HG02798 (cell line): ENCODE measurements at regions not wholly inside any gene's neighbourhood (a gene's known extent, or its start where the extent isn't known, plus 50 kb on each side); places are given as distances from the start of the nearest gene placed in this dataset.
A peak's percentile ranks its signal among the peaks of the same experiment; 100 is the strongest.
"Not testable (repeated sequence)": the region's sequence is repeated elsewhere in the genome, so short reads cannot be mapped to it uniquely, and the experiment has no call there.

Experiments used
- ATAC-seq: cut with Tn5 transposase; IDR thresholded peaks from one replicate; pipeline ENCODE4 v1.9.1; 2021; ENCODE audit warnings: mild to moderate bottlenecking; ENCODE audit not compliant: unreplicated experiment, poor library complexity

DNA sequence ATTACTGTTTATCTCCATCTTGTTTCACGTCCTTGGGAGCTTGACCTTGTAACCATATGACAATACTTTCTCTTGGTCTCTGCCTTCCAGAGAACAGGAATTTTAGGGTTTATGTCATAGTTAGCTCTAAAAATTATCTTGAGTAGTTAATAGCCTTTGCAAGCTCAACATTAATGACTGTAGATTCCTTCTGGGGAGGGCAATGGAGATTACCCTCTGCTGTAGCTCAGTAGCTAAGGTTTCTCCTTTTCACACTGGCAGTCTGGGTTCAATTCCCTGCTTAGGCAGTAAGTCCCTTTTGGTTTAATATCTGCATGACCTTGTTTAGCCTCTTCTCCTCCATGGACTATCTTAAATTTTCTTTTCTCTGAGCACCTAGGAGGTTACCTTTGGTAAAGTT, 181.7 kb upstream of the GPR101 start:
- no peak for ATAC-seq

DNA sequence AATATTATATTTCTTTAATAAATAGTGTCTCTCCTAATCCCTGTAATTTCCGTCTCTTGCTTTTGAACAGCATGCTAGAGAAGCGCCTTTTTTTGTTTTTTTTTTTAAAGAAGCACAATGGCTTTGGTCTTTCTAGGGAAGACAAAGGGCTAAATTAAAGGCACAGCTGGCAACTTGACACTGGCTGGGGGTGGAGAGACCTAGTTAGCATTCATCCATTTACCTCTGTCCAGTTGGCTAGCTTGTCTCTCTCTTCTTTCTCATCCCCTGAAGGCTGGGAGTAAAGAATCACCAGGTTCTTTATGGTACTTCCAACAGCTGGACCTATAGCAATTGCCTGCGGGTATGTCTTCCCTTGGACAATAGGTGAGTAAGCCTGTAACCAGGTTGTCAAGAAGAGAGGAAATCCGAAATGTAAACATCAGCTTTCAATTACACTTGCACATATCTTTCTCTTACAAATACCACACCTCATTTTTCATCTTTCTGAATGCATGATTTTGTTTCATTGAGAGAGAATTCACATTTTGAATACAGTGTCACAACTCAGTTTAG, 178.4 kb upstream of the GPR101 start:
- no peak for ATAC-seq

DNA sequence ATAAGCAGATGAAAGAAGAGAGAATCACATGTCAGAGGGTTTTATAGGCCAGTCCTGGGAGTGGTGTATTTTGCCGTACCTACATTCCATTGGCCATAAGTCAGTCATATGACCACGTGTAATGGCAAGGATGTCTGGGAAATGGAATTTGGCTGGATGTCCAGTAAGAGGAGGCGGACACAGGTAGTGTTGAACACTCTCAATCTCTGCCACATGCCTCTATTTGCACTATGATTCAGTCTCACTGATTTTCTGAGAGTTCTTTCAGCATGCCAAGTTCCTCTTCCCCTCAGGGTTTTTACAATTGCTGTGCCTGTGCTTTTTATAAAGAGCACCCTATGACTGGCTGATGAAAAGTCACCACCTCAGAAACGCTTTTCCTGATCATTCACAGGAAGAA, 164.2 kb upstream of the GPR101 start:
- ATAC-seq: no peak

DNA sequence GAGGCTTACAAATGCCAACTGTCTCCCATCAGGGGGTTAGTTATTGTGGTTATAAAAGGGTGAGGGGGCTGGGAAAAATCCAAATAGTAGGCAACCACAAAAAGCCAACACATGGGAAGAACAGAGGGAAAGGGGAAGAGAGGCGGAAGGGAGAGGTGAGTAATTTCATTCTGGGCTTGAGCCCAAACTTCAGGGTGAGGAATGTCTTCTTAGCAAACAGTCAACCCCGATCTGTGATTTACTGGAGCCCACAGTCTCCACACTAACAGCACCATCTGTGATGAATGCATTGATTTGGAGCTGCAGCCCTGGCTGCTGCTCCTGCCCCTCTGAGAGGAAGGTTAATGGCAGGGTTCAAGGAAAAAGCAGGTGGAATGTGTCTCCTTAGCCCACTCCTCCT, 162.2 kb upstream of the GPR101 start:
- ATAC-seq: no peak

DNA sequence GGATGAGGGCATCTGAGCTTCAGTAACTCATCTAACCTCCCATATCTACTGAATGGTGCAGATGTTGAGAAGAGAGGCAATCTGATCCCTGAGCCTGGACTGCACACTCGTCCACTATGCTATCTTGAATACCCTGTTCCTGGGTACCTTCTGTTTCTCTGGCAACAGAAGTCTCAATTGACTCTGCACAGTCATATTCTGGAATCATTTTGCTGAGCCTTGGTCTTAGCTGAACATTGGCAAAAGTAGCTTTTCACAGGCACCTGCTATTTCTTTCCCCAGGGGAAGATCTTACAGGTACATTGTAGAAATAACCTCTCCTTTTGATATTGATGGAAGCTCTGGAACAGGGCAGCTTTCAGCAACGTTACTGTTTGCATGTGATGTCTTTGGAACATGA, 161.5 kb upstream of the GPR101 start:
- ATAC-seq: no peak

DNA sequence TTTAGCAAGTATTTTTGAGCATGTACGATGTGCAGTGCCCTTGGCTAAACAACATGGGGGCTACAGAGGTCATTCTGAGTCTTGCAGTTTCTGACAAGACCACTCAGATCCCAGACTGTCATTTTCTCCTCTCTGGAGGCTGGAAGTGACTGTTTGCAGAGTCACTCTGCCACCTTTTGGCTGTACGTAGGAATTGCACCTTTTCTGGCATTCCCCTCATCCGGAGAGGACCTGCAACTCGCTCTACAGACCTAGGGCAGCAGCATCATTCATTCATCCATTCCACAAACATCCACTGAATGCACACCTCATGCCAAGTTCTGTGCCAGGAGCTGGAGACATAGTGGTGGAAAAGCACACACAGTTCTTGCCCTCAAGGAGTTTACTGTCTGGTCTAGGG, 160.4 kb upstream of the GPR101 start:
- peak; percentile 71 for ATAC-seq

DNA sequence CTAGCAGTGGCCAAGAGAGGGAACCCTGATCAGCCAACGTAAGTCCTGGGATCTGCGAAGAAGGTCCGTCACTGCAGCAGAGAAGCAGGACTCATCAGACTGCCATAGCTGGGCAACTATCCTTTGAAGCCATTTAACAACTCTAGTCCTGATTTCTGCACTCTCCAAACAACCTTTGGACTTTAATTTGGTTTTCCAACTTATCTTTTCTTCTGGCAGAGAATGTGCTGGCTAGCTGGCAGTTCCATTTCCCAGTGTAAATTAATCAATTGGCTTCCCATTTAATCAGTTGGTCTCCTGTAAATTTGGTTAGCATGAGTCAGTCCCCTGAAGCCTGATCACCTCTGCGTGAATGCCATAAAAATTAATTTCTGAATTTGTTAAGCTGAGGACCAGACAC, 153.7 kb upstream of the GPR101 start:
- ATAC-seq: no peak

DNA sequence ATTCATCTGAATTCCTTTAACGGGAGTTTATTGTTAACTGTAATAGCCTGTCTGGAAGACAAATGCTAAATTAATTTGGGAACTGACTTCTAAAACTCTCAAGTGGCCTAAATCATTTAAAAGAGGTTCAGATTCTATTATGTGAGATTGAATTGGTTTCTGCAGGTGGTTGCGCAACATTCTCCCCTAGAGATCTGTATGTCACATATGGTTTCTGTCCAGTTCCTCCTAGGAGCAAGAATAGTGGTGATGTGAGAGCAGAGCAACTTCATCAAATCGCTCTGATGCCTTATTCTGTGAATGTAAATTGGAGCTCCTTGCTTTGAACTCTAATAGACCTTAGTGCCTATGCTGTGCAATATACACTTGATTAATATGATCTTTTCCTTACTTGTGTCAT, 144.6 kb upstream of the GPR101 start:
- ATAC-seq: no peak

DNA sequence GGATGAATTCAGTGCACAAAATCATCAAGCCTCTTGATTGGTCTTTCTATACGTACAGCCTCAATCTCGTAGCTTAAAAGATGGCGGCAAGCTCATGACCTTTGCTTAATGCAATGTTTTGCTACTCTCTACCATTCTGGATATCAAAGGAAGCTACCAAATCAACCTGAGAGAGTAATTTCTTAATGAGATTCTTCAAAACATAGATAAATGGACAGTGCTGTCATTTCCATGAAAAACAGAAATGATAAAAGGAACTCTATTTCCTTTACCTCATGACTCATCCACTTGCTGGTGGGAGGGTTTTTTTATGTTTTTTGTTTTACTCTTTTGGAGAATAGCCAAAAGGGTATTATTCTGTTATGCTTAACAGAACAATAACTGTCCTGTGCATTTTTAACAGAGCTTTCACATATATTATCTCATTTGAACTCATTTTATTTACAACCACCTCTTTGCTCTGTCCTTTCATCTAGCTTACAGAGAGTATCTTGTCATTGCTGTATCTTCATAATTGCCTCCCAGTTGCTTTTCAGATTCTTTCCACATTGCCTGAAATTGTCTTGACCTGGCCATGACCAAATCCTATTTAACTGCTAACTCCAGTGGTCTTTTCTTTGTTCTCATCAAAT, 138.6 kb upstream of the GPR101 start:
- no peak for ATAC-seq

DNA sequence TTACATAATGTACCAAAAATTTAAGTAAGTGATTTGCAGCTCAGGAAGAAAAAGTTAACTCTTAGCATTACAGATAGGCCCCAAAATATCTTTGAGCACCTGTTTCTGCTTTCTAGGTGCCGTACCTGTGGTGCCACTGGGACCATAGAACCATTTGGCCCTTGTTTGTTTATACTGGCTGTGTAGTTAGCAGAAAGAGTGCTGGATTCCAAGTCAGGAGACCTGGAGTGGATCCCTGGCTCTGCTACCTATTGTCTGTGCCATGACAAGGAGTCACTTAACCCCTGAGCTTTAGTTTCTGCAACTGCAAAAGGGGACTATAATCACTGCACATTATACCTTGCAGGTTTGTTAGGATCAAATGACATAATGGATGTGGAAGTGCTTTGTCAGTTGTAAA, 137.8 kb upstream of the GPR101 start:
- no peak for ATAC-seq

DNA sequence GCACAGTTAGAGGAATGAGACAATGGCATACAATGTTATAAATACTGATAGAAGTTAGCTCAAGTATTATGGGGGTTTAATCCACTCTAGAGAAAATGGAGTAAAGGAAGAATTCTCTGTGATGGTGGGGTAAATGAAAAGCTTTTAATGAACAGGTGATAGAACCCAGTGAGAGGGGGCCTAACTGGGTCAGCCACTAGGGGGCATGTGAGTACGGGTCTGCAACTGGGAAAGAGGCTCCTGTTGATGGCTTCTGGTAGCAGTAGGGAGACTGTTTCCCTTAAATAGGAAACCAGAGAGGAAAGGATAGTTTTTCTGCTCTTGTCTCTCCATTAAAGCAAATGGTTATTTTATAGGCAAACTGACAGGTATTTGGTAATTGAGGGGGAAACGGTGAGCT, 132.8 kb upstream of the GPR101 start:
- ATAC-seq: no peak

DNA sequence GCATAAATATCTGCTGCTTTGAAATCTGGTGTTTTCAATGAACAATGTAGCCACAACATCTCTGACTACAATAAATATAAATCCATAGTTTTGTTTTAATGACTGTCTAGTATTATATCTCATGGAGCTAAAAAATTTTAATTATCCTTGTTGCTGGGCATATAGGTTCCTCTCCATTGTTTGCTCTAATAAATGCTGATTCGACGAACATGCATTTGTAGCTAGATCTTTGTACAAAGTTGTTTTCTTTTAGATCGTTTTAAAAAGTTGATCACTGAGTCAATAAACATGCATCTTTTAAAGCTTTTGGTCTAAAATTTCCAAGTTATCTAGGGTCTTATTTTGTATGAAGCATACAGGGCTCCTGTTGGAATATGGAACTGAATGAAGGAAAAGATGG, 130.5 kb upstream of the GPR101 start:
- no peak for ATAC-seq

DNA sequence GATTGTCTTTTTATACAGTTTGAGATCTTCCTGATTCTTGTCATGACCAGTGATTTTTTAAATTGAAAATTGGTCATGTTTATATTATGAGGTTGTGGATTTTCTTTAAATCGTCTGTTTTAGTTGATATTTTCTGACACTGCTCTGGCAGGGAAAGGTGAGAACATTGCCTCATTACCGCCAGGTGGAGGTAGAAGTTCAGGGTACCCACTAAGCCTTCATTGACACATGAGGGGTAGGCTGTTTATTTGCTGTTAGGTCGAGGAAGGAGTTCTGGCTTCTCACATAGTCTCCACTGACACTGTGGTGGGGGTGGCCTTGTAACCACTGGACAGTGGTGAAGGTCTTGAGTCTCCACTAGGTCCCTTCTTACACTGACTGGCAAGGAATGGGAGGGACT, 117.6 kb upstream of the GPR101 start:
- no peak for ATAC-seq

DNA sequence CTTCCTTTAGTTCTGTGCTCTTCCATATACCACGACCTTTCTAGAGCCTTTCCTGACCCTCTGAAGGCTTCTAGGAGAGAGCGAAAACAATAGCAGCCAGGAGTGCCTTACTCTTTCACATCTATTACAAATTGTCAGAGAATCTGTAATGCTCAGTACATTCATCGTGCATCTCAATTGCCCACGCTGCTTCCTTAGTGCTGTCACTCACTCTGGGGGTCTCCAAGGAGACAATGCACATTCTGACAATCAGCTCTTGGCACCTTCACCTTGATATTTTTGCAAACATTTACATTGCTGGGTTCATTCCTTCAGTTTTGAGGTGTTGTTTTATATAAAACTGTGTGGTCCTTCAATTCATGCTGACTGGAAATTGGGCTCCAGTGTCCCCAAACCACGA, 110.1 kb upstream of the GPR101 start:
- ATAC-seq: no peak

DNA sequence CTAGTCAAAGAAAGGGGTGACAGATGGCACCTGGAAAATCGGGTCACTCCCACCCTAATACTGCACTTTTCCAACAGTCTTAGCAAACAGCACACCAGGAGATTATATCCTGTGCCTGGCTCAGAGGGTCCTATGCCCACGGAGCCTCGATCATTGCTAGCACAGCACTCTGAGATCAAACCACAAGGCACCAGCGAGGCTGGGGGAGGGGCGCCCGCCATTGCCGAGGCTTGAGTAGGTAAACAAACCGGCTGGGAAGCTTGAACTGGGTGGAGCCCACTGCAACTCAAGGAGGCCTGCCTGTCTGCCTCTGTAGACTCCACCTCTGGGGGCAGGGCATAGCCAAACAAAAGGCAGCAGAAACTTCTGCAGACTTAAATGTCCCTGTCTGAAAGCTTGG, 88.9 kb upstream of the GPR101 start:
- ATAC-seq: not testable (repeated sequence)

DNA sequence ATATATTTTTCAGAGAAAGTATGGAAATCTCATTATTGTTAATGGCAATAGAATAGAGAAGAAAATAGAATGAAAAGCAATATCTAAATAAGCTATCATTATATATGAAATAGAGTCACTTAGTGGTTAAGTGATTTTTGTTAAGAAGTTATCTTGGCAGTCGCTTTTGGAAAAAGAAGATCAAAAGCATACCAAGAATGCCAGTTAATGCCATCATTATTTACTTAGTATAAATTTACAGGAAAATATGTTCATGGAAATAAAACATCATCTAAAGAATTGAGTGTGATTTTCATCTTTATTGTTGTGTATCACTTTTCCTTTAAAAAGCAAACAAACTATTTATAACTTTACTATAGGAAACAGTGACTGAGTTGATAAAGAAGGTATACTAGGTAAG, 85.3 kb upstream of the GPR101 start:
- no peak for ATAC-seq

DNA sequence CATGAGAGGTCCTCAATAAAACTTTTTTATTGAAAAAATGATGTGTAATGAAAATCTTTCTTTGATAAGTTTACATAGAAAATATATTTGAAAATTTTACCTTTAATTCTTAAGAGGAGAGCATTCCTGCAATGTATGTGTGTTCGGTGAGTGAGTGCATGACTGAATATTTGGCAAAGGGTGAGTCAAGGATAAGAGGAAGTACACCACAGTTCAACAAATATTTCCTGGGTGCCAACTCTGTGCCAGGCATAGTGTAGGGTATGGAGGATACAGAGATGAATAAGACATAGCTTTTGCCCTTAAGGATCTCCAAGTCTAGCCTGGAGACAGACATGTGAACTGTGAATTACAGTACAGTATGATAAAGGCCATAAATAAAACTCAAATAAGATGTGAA, 84.7 kb upstream of the GPR101 start:
- no peak for ATAC-seq

DNA sequence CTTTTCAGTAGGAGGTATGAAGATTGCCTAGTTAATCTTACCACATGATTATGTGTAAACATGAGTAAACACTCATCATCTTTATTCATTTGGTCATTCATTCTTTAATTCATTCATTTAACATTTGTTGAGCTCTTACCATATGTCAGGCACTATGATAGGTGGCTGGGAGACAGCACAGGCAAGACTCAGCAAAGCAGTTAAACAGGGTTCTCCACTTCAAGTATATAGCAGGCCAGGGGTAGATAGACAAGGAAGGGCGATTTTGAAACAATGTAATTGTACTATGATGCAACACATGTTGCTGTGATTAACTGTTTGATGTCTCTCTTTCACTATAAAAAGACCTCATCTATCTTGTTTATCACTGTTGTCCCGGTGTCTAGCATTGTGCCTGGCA, 84.3 kb upstream of the GPR101 start:
- no peak for ATAC-seq

DNA sequence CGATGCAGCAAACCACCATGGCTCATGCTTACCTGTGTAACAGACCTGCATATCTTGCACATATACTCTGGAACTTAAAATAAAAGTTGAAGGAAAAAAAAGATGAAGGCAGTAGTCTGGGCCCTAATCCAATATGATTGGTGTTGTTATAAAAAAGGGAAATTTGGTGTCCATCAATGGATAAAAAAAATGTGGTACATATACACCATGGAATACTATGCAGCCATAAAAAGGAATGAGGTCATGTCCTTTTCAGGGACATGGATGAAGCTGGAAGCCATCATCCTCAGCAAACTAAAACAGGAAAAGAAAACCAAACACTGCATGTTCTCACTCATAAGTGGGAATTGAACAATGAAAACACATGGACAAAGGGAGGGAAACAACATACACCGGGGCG, 74.1 kb upstream of the GPR101 start:
- not testable (repeated sequence) for ATAC-seq

DNA sequence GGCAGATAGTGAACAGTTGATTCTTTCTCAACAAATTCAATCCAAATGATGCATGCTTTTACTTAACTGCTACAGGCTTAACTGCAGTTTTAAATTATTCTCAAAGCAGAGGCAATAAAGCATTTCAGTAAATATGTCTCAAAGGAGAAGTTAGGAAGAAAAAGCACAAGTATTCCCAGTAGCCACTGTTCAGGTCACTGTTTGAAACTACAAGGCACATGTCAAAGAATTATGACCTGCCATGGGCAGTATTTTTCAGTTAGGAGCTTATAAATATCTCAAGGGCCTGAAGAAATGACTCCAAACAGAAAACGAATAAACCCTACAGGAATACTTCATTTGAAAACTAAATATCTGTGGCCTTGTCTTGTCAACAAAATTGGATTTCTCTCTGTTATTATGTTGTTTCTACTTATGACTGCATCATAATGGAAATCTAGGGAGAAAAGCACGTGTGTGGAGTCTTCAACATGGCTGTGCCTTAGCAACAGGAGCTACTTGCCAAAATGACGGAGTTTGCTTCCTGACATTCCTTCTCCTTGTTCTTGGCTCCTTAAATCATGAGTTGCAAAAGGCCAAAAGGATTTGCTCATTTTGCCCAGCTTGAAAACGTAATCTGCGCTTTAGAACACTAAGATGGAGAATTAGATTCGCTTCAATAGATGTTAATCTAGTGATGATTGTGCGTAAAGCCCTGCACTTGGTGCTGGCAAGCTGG, 67.6 kb upstream of the GPR101 start:
- no peak for ATAC-seq
